GM19023 (cell line): ENCODE measurements at regions not wholly inside any gene's neighbourhood (a gene's known extent, or its start where the extent isn't known, plus 50 kb on each side); places are given as distances from the start of the nearest gene placed in this dataset.

ENCODE experiments used
- ATAC-seq: cut with Tn5 transposase; IDR thresholded peaks from one replicate; pipeline ENCODE4 v1.9.1; 2021; ENCODE audit warnings: mild to moderate bottlenecking, moderate library complexity; ENCODE audit not compliant: unreplicated experiment

- ATAC-seq: no peak
Measured at GRCh38 chr5:30764704-30765103, 428.8 kb upstream of the CDH6 start.

GRCh38 chr5:30759731-30760130 is 433.8 kb upstream of the CDH6 start:
- ATAC-seq: no peak

GRCh38 chr5:30752015-30752414 is 441.5 kb upstream of the CDH6 start:
- ATAC-seq: no peak

- no peak for ATAC-seq
Measured at GRCh38 chr5:30749971-30750370, 443.5 kb upstream of the CDH6 start.

DNA sequence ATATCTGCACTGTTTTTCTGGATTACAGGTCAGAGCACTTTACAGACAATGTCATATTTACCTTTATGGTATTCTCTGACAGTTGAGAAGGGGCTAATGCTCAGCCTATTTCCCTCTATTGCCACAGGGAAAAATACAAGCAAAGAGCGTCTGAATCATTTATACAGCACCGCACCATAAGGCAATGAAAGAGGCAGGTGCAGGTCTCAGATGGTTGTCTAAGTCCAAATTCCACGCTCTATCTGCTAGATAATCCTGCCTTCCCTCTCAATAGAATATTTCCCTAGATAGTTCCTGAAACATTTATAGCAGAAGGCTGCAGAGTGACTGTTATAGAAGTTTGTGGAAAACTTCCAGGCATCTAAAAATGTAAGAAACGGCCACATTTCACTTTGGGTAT is 446.1 kb upstream of the CDH6 start:
- ATAC-seq: no peak

- no peak for ATAC-seq
Measured at GRCh38 chr5:30736669-30737068, 456.8 kb upstream of the CDH6 start.

- no peak for ATAC-seq
Measured at GRCh38 chr5:30734118-30734517, 459.4 kb upstream of the CDH6 start.

DNA sequence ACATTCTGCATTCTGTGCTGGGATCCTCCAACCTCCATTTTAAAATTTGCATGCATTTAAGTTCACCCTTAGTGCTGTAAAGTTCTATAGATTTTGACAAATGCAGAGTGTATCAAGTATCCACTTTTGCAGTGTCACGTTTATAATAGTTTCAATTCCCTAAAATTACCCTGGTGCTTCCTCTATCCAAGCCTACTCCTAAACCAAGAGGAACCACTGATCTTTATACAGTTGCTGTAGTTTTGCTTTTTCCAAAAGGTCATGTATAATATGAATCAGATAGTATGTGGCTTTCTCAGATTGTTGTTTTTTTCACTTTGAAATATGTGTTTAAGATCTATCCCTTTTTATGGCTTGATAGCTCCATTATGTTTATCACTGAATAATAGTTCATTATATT is 468.4 kb upstream of the CDH6 start:
- ATAC-seq: no peak

DNA sequence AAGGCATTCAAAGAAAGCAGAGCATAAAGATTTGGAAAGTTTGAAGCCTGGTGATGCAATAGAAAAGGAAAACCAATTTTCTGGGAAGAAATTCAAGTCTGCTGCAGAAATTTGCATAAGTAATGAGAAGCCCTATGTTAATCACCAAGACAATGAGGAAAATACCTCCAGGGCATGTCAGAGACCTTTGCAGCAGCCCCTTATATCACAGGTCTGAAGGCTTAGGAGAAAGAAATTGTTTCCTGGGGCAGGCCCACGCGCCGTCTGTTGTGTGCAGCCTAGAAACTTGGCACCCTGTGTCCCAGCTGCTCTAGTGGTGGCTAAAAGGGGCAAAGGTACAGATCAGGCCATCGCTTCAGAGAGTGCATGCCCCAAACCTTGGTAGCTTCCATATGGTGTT is 495.3 kb upstream of the CDH6 start:
- no peak for ATAC-seq

DNA sequence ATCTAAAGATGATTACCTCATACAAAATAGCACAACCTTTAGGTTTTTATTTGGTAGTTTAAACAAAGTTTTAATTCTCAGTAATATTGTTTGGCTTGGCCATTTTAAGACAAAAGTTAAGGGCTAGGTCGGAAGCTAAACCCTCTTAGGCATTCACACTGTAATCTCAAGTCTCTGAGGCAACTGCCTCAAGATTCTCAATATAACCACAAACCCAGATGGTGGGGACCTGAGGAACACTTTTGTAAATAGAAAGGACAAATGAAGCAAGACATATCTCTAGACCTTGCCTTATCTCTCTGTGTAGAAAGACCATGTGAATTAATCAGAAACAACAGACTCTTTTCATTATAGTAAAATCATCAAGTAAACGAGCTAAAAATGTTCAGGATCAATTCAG is 500.2 kb upstream of the CDH6 start:
- ATAC-seq: no peak

- ATAC-seq: no peak
Measured at GRCh38 chr5:30690931-30691330, 502.6 kb upstream of the CDH6 start.

DNA sequence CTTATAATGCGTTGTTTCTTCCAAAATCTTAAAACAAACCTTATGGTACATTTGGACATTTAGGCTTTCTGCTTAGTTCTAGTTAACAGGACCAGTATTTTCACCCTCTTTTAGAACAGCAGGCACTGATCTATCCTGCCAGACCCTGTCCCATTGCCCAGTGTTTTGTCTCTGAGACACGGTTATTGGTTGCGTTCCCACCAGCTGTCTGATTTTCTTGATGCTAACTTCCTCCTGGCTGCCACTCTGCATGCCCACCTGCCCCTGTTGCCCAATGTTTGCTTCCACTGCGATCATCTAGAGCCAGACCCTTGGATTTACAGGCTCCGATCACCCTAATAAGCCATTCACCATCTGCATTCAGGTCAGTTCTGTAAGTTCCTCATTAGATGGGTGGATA is 506.0 kb upstream of the CDH6 start:
- no peak for ATAC-seq

DNA sequence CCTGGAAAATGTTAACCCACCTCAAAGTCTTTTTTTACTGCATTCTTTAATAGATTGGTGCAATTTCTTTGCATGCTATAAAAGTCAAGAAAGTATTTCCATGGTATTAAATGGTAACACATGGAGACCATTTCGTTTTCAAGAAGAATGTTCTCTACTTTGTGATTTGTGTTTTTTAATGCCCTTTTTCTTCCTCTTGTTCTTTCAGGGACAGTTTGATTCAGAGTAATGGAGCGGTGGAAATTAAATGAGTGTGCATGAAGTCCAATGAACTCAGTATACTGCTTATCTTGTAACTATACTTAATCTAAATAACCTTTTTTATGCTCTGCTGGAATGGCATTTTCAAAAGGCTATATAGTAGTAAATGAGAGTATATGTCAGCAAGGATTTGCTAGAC is 507.0 kb upstream of the CDH6 start:
- ATAC-seq: no peak

DNA sequence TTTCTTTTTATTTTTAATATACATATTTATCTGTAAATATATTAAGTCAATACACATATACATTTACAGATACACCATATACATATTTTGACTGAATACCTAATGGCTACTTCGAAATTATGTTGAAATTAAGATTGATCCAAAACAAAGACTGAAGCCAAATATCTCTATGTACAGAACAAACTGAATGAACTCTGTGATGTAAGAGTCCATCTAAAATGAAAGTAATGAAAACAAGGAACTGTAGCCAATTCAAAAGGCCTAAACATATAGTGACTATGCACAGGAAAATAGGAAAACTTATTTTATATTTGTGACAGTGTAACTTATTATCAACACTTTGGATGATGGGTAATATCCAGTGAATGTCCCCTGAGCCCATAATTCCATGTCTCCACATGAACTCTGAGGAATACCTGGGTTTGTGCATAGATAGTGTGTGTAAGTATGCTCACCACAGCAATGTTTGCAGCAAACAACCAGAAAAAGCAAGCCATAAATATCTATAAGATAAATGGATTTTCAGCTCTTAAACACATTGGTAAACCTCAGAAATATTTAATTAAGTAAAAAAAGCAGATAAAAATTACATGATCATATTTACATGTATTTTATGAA is 517.2 kb upstream of the CDH6 start:
- ATAC-seq: no peak

GRCh38 chr5:30667293-30667692 is 526.2 kb upstream of the CDH6 start:
- ATAC-seq: no peak

DNA sequence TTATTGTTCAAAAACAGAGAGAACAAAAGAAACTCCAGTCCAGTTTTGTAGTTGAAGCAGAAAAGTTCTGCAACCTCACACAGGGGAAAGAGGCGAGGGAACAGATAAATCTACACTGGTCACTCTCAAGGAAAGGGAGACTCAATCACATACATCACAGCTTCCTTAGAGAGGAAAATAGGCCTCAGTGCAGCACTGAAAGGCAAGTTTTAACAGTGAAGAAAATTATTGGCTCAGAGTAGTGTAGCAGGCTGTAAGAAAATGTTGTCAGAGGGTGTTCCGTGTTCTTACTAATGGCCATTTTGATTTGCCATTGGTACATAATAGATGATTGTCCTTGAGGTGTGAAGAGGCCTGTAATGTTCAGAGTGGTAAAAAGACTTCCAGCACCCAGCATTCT is 530.0 kb upstream of the CDH6 start:
- no peak for ATAC-seq

- no peak for ATAC-seq
Measured at GRCh38 chr5:30662373-30662772, 531.1 kb upstream of the CDH6 start.

GRCh38 chr5:30661730-30662129 is 531.8 kb upstream of the CDH6 start:
- no peak for ATAC-seq

DNA sequence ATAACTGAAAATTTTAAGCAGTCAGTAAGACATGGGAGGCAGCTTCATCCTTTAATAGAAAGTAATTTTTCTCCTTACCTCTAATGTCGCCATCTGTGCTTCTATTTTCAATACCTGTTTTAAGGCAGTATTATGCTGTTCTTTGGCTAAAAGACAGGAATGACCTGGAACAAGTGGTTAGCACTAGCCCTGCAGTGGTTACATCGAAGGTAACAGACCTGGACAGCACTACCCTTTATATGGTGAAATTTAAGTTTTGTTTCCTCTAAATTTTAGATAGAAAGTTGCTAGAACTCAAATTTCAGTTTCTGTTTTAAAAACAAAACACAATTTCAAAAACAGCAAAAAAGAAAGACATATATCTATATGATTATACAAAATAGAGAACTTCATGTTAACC is 534.1 kb upstream of the CDH6 start:
- ATAC-seq: no peak

DNA sequence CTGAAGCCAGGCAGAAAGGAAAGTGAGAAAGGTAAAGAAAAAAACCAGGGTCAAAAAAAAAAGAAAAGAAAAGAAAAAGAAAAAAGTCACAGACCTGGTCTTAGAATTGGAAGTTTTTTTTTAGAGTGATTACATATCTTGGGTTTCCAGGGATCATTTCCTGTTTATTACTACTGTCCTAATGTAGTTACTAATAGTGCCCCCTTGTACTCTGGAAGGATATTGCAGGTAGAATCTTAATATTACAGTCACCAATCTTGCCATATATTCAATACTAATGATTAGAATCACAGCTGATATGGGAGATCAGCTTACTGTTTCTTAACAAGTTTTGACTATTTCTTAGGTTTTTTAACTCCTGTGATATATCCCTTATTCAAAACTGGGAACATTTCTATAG is 543.2 kb upstream of the CDH6 start:
- no peak for ATAC-seq

GRCh38 chr5:30638899-30639298 is 554.6 kb upstream of the CDH6 start:
- ATAC-seq: no peak

- ATAC-seq: no peak
Measured at GRCh38 chr5:30627945-30628344, 565.5 kb upstream of the CDH6 start.

GRCh38 chr5:30626557-30626956 is 566.9 kb upstream of the CDH6 start:
- no peak for ATAC-seq
